SK-N-SH (cell line): ENCODE measurements at regions not wholly inside any gene's neighbourhood (a gene's known extent, or its start where the extent isn't known, plus 50 kb on each side); places are given as distances from the start of the nearest gene placed in this dataset.

Experiments
- CTCF ChIA-PET: fragments of 300-600, 350-600 bp; formaldehyde crosslinking; extraction: SDS; loops from one replicate; lab custom pipeline; 2021; lab: Yijun Ruan, JAX
- POLR2A ChIA-PET: fragments of 350-600 bp; sonication (Branson Sonifier 250); formaldehyde crosslinking; extraction: SDS; loops from one replicate; lab custom pipeline; 2020; ENCODE audit warnings: antibody characterized with exemption, inconsistent platforms; lab: Yijun Ruan, JAX
- DNase-seq: peaks from one replicate; pipeline ENCODE4 v3.0.0; 2012
- H2AFZ ChIP-seq: fragments of 200-600 bp; sonication (generic); 2 replicates; pipeline ENCODE4 v1.8.1; 2016; ENCODE audit warnings: antibody characterized with exemption, mild to moderate bottlenecking, low read depth
- H3F3A ChIP-seq: fragments of 200-600 bp; sonication (generic); replicated peaks from 2 replicates; pipeline ENCODE3; 2016; ENCODE audit warnings: antibody characterized with exemption, mild to moderate bottlenecking; ENCODE audit not compliant: insufficient read depth
- H3K27ac ChIP-seq, 2 experiments: fragments of 200-500 bp in 1 of 2; fragments of 200-600 bp in 1 of 2; sonication (Bioruptor generic) in 1 of 2; sonication (generic), shearing (Covaris generic) in 1 of 2; 2 replicates each; pipeline versions ENCODE4 v1.5.1 to v1.6.1; 2014 to 2016; ENCODE audit warnings: low read depth in 2 of 2, inconsistent platforms in 1 of 2, low read length in 1 of 2, mild to moderate bottlenecking in 1 of 2, mixed read lengths in 1 of 2
- H3K27me3 ChIP-seq: fragments of 200-600 bp; sonication (generic), shearing (Covaris generic); 2 replicates; pipeline ENCODE4 v1.6.1; 2016; ENCODE audit warnings: mixed run types; ENCODE audit not compliant: insufficient read depth
- H3K36me3 ChIP-seq, 2 experiments: fragments of 200-500 bp in 1 of 2; fragments of 200-600 bp in 1 of 2; sonication (Bioruptor generic) in 1 of 2; sonication (generic) in 1 of 2; replicated peaks in 1 of 2; 2 replicates each; pipeline versions ENCODE3 to v1.5.1; 2014 to 2016; ENCODE audit warnings: low read length in 1 of 2, mild to moderate bottlenecking in 1 of 2; ENCODE audit not compliant: insufficient read depth in 2 of 2, control insufficient read depth in 1 of 2
- H3K4me1 ChIP-seq, 2 experiments: fragments of 200-500 bp in 1 of 2; fragments of 200-600 bp in 1 of 2; sonication (Bioruptor generic) in 1 of 2; sonication (generic), shearing (Covaris generic) in 1 of 2; 2 replicates each; pipeline versions ENCODE4 v1.5.1 to v1.6.1; 2014 to 2016; ENCODE audit warnings: low read depth in 1 of 2, low read length in 1 of 2, mixed run types in 1 of 2; ENCODE audit not compliant: insufficient read depth in 2 of 2, control insufficient read depth in 1 of 2
- H3K4me2 ChIP-seq: fragments of 200-600 bp; sonication (generic), shearing (Covaris generic); 2 replicates; pipeline ENCODE4 v1.6.1; 2017; ENCODE audit warnings: mixed run types
- H3K4me3 ChIP-seq, 2 experiments: fragments of 200-500 bp in 1 of 2; fragments of 200-600 bp in 1 of 2; sonication (Bioruptor generic) in 1 of 2; sonication (generic), shearing (Covaris generic) in 1 of 2; 2 replicates each; pipeline versions ENCODE4 v1.5.1 to v1.8.1; 2014 to 2016; ENCODE audit warnings: low read depth in 2 of 2, inconsistent platforms in 1 of 2, low read length in 1 of 2, mild to moderate bottlenecking in 1 of 2, mixed read lengths in 1 of 2, moderate library complexity in 1 of 2
- H3K79me2 ChIP-seq: fragments of 200-600 bp; sonication (generic); 2 replicates; pipeline ENCODE4 v1.8.1; 2017; ENCODE audit warnings: mild to moderate bottlenecking; ENCODE audit not compliant: insufficient read depth
- H3K9ac ChIP-seq: fragments of 200-600 bp; sonication (generic); 2 replicates; pipeline ENCODE4 v1.6.1; 2017; ENCODE audit warnings: mixed run types
- H3K9me2 ChIP-seq: fragments of 200-600 bp; sonication (generic); 2 replicates; pipeline ENCODE4 v1.6.1; 2017; ENCODE audit warnings: mixed run types
- H3K9me3 ChIP-seq: fragments of 200-600 bp; sonication (generic); 2 replicates; pipeline ENCODE4 v1.6.1; 2017; ENCODE audit warnings: mixed run types, mild to moderate bottlenecking, moderate library complexity
- H4K20me1 ChIP-seq: fragments of 200-600 bp; sonication (generic); 2 replicates; pipeline ENCODE4 v1.6.1; 2017; ENCODE audit warnings: mild to moderate bottlenecking, mixed run types; ENCODE audit not compliant: insufficient read depth
- EP300 ChIP-seq, 2 experiments: IDR thresholded peaks; 2 replicates each; pipeline versions ENCODE4 v1.4.0 to v1.6.1; 2012; ENCODE audit warnings: borderline replicate concordance in 1 of 2, low read depth in 1 of 2, low read length in 1 of 2
- EZH2phosphoT487 ChIP-seq: fragments of 200-600 bp; sonication (generic); IDR thresholded peaks from 2 replicates; pipeline ENCODE4 v1.6.1; 2017; ENCODE audit warnings: low read depth, mixed run types, mild to moderate bottlenecking, antibody characterized with exemption, moderate library complexity, borderline replicate concordance
- FOSL2 ChIP-seq: IDR thresholded peaks from 2 replicates; pipeline ENCODE4 v1.4.0; 2012; ENCODE audit warnings: low read depth, mild to moderate bottlenecking, moderate library complexity, borderline replicate concordance
- FOXJ3 ChIP-seq: sonication (generic); formaldehyde crosslinking; IDR thresholded peaks from 2 replicates; pipeline ENCODE4 v1.5.1; 2020; ENCODE audit warnings: mild to moderate bottlenecking, missing genetic modification reagents
- GATA2 ChIP-seq: sonication (generic); formaldehyde crosslinking; IDR thresholded peaks from 2 replicates; pipeline ENCODE4 v1.5.0; 2020; ENCODE audit warnings: mild to moderate bottlenecking, missing genetic modification reagents
- JUND ChIP-seq: IDR thresholded peaks from 2 replicates; pipeline ENCODE4 v1.4.0; 2012
- MEF2A ChIP-seq: IDR thresholded peaks from 2 replicates; pipeline ENCODE4 v1.4.0; 2012; ENCODE audit warnings: low read depth, borderline replicate concordance
- MXI1 ChIP-seq: IDR thresholded peaks from 2 replicates; pipeline ENCODE4 v1.6.1; 2012; ENCODE audit warnings: mild to moderate bottlenecking, low read depth, low read length, improper control_type of control experiment
- NFIC ChIP-seq: IDR thresholded peaks from 2 replicates; pipeline ENCODE4 v1.4.0; 2012; ENCODE audit warnings: borderline replicate concordance
- NRF1 ChIP-seq: IDR thresholded peaks from 2 replicates; pipeline ENCODE4 v1.6.1; 2012; ENCODE audit warnings: low read depth, mild to moderate bottlenecking, low read length
- RAD21 ChIP-seq: IDR thresholded peaks from 2 replicates; pipeline ENCODE4 v1.6.1; 2012; ENCODE audit warnings: mild to moderate bottlenecking, low read length
- RFX5 ChIP-seq: IDR thresholded peaks from 2 replicates; pipeline ENCODE4 v1.6.1; 2012; ENCODE audit warnings: mild to moderate bottlenecking, improper control_type of control experiment, low read length
- SIN3A ChIP-seq: IDR thresholded peaks from 2 replicates; pipeline ENCODE4 v1.6.1; 2012; ENCODE audit warnings: low read depth, mild to moderate bottlenecking, low read length, moderate library complexity, borderline replicate concordance
- TEAD4 ChIP-seq: IDR thresholded peaks from 2 replicates; pipeline ENCODE4 v1.4.0; 2012; ENCODE audit warnings: mild to moderate bottlenecking, borderline replicate concordance; ENCODE audit not compliant: insufficient read depth
- TF ChIP-seq, protein P1 (sequence below): IDR thresholded peaks from 2 replicates; pipeline ENCODE4 v1.6.1; 2012; ENCODE audit warnings: mild to moderate bottlenecking, low read depth, low read length, moderate library complexity
- TF ChIP-seq, protein P2 (sequence below): fragments of 150-350 bp; IDR thresholded peaks from 2 replicates; pipeline ENCODE4 v1.6.1; 2017; ENCODE audit warnings: antibody characterized with exemption, low read length, low read depth, borderline replicate concordance
- TF ChIP-seq, protein P3 (sequence below): IDR thresholded peaks from 2 replicates; pipeline ENCODE4 v1.4.0; 2012; ENCODE audit warnings: low read depth

DNA sequence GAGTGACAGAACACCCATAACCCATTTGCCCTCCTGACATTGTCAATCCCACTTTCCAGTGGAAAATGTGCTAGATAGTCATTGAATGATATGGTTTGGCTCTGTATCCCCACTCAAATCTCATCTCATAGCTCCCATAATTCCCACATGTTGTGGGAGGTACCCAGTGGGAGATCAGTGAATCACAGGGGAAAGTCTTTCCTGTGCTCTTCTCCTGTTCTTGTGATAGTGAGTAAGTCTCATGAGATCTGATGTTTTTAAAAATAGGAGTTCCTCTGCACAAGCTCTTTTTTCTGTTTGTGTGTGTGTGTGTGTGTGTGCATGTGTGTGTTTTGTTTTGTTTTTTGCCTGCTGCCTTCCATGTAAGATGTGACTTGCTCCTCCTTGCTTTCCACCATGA, 191.7 kb downstream of the ARRDC4 start:
- Histone ChIP-seq H3K79me2 (no peaks in the 10 kb centered on the region), H2AFZ (no peak overlapping the region), H3K9ac (no peak overlapping the region), H3K27ac (no peak overlapping the region), H3K27me3 (no peaks in the 10 kb centered on the region), H3K9me2 (no peaks in the 10 kb centered on the region), H3K4me1 (no peaks in the 10 kb centered on the region), H3K36me3 (no peaks in the 10 kb centered on the region), H3K9me3 (no peaks in the 10 kb centered on the region), H4K20me1 (no peaks in the 10 kb centered on the region), H3F3A (peaks cover 10% of the 10 kb centered on the region)
- no peak for DNase-seq
- CTCF ChIA-PET, result no interaction called here
- POLR2A ChIA-PET, result no interaction called here
- no peak for TF ChIP-seq RFX5
- no peak for TF ChIP-seq FOXJ3 (CRISPR knock-in tag)
- TF ChIP-seq, protein P1, sequence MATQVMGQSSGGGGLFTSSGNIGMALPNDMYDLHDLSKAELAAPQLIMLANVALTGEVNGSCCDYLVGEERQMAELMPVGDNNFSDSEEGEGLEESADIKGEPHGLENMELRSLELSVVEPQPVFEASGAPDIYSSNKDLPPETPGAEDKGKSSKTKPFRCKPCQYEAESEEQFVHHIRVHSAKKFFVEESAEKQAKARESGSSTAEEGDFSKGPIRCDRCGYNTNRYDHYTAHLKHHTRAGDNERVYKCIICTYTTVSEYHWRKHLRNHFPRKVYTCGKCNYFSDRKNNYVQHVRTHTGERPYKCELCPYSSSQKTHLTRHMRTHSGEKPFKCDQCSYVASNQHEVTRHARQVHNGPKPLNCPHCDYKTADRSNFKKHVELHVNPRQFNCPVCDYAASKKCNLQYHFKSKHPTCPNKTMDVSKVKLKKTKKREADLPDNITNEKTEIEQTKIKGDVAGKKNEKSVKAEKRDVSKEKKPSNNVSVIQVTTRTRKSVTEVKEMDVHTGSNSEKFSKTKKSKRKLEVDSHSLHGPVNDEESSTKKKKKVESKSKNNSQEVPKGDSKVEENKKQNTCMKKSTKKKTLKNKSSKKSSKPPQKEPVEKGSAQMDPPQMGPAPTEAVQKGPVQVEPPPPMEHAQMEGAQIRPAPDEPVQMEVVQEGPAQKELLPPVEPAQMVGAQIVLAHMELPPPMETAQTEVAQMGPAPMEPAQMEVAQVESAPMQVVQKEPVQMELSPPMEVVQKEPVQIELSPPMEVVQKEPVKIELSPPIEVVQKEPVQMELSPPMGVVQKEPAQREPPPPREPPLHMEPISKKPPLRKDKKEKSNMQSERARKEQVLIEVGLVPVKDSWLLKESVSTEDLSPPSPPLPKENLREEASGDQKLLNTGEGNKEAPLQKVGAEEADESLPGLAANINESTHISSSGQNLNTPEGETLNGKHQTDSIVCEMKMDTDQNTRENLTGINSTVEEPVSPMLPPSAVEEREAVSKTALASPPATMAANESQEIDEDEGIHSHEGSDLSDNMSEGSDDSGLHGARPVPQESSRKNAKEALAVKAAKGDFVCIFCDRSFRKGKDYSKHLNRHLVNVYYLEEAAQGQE, result no peak
- TF ChIP-seq EZH2phosphoT487, result no peak
- TF ChIP-seq NFIC, result no peak
- TF ChIP-seq, protein P2, sequence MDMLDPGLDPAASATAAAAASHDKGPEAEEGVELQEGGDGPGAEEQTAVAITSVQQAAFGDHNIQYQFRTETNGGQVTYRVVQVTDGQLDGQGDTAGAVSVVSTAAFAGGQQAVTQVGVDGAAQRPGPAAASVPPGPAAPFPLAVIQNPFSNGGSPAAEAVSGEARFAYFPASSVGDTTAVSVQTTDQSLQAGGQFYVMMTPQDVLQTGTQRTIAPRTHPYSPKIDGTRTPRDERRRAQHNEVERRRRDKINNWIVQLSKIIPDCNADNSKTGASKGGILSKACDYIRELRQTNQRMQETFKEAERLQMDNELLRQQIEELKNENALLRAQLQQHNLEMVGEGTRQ, result no peak
- no peak for TF ChIP-seq NRF1
- no peak for TF ChIP-seq GATA2 (CRISPR knock-in tag)
- TF ChIP-seq MXI1, result no peak
- no peak for TF ChIP-seq JUND
- no peak for TF ChIP-seq MEF2A
- TF ChIP-seq, protein P3, sequence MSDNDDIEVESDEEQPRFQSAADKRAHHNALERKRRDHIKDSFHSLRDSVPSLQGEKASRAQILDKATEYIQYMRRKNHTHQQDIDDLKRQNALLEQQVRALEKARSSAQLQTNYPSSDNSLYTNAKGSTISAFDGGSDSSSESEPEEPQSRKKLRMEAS, result no peak
- no peak for TF ChIP-seq RAD21
- no peak for TF ChIP-seq FOSL2
- TF ChIP-seq EP300 (IDR thresholded peaks at IDR 0.05; ENCODE audit: borderline replicate concordance in 1 of 2, low read depth in 1 of 2, low read length in 1 of 2), result no peak
- TF ChIP-seq SIN3A, result no peak
- TF ChIP-seq TEAD4, result no peak
- TF ChIP-seq, all 33 proteins: peak for 0
- Histone ChIP-seq H3K4me2 (no peak overlapping the region), H3K4me3 (no peak overlapping the region)
